ENCODE measurements at regions not wholly inside any gene's neighbourhood (a gene's known extent, or its start where the extent isn't known, plus 50 kb on each side); places are given as distances from the start of the nearest gene placed in this dataset.

DNA sequence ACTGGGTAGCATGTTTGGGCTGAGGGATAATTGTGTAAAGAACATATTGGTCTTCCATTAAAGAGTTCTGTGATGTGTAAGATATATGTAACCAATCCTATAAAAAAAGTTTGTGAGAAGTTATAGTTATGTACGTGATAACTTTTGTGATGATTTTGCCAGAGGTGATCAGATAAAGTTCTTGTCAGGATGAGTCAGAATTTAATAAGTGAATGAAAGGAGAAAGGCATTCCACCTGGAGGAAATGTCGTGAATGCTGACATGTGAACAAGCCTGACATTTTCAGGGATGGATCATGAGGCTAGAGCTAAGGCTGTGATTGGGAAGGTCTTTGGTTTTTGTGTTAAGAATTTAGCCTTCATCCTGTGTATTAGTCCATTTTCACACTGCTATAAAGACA, 241.5 kb downstream of the SNAPC1 start:
- TF ChIP-seq, protein P1, sequence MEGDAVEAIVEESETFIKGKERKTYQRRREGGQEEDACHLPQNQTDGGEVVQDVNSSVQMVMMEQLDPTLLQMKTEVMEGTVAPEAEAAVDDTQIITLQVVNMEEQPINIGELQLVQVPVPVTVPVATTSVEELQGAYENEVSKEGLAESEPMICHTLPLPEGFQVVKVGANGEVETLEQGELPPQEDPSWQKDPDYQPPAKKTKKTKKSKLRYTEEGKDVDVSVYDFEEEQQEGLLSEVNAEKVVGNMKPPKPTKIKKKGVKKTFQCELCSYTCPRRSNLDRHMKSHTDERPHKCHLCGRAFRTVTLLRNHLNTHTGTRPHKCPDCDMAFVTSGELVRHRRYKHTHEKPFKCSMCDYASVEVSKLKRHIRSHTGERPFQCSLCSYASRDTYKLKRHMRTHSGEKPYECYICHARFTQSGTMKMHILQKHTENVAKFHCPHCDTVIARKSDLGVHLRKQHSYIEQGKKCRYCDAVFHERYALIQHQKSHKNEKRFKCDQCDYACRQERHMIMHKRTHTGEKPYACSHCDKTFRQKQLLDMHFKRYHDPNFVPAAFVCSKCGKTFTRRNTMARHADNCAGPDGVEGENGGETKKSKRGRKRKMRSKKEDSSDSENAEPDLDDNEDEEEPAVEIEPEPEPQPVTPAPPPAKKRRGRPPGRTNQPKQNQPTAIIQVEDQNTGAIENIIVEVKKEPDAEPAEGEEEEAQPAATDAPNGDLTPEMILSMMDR (optimal IDR thresholded peaks at IDR 0.05 in 1 of 3, IDR thresholded peaks at IDR 0.05 in 1 of 3, conservative IDR thresholded peaks at IDR 0.05 in 1 of 3; ENCODE audit: extremely low read depth in 1 of 3, insufficient read depth in 2 of 3, low read length in 3 of 3) = no peak
- no peak for TF ChIP-seq EZH2 (IDR thresholded peaks at IDR 0.05; ENCODE audit: low read length)

Measured in keratinocyte (primary cell).